OCI-LY3 (cell line): ENCODE measurements at regions not wholly inside any gene's neighbourhood (a gene's known extent, or its start where the extent isn't known, plus 50 kb on each side); places are given as distances from the start of the nearest gene placed in this dataset.

Experiments
- H2AFZ ChIP-seq: fragments of 200-600, 300-600 bp; shearing (Covaris generic); 2 replicates; pipeline ENCODE4 v1.6.0; 2014; ENCODE audit warnings: antibody characterized with exemption, low read depth, low read length
- H3K27ac ChIP-seq: fragments of 200-600, 300-600 bp; sonication (generic); 2 replicates; pipeline ENCODE4 v1.5.1; 2014; ENCODE audit warnings: mild to moderate bottlenecking, low read length, moderate library complexity, mixed read lengths
- H3K27me3 ChIP-seq: fragments of 200-600, 300-600 bp; sonication (generic); 2 replicates; pipeline ENCODE4 v1.6.1; 2014; ENCODE audit warnings: low read depth, low read length, mixed read lengths
- H3K36me3 ChIP-seq: fragments of 200-600, 300-600 bp; sonication (generic); replicated peaks from 2 replicates; pipeline ENCODE3; 2014; ENCODE audit warnings: low read depth, low read length, mixed read lengths
- H3K4me1 ChIP-seq: fragments of 300-600, 200-600 bp; sonication (generic); 2 replicates; pipeline ENCODE4 v1.6.1; 2014; ENCODE audit warnings: low read length, mixed read lengths
- H3K4me2 ChIP-seq: fragments of 200-600, 300-600 bp; sonication (generic); 2 replicates; pipeline ENCODE4 v1.6.1; 2014; ENCODE audit warnings: low read length, mixed read lengths
- H3K4me3 ChIP-seq: fragments of 300-600, 200-600 bp; sonication (generic); 2 replicates; pipeline ENCODE4 v1.5.1; 2014; ENCODE audit warnings: antibody characterized with exemption, mild to moderate bottlenecking, low read length, moderate library complexity
- H3K79me2 ChIP-seq: fragments of 300-600, 200-600 bp; shearing (Covaris generic); 2 replicates; pipeline ENCODE4 v1.6.1; 2014; ENCODE audit warnings: mild to moderate bottlenecking, low read length, mixed read lengths
- H3K9ac ChIP-seq: fragments of 300-600, 200-600 bp; shearing (Covaris generic); 2 replicates; pipeline ENCODE4 v1.6.0; 2014; ENCODE audit warnings: mild to moderate bottlenecking, low read length, moderate library complexity
- H3K9me3 ChIP-seq: fragments of 200-600, 300-600 bp; shearing (Covaris generic); 2 replicates; pipeline ENCODE4 v1.6.1; 2014; ENCODE audit warnings: low read length, mixed read lengths; ENCODE audit not compliant: insufficient read depth
- H4K20me1 ChIP-seq: fragments of 200-600, 300-600 bp; sonication (generic); 2 replicates; pipeline ENCODE4 v1.6.1; 2016; ENCODE audit warnings: low read length, mixed read lengths; ENCODE audit not compliant: insufficient read depth
- CTCF ChIP-seq: fragments of 200-600, 300-600 bp; sonication (generic); IDR thresholded peaks from 2 replicates; pipeline ENCODE4 v1.5.1; 2014; ENCODE audit warnings: antibody characterized with exemption, low read length, low read depth
- EZH2phosphoT487 ChIP-seq: fragments of 200-600 bp; shearing (Covaris generic); IDR thresholded peaks from 2 replicates; pipeline ENCODE4 v1.6.1; 2018; ENCODE audit warnings: antibody characterized with exemption, mixed run types, low read depth

- TF ChIP-seq EZH2phosphoT487, result no peak
- TF ChIP-seq CTCF, result no peak
- Histone ChIP-seq H3K4me1 (peaks cover 4% of the 10 kb centered on the region), H2AFZ (no peak overlapping the region)
These were observed 144.1 kb downstream of the MRPL14 start for GRCh38 chr6:43983191-43983590.

GRCh38 chr6:43982084-43982625, 145.1 kb downstream of the MRPL14 start:
- TF ChIP-seq CTCF, result no peak
- no peak for TF ChIP-seq EZH2phosphoT487
- H3K9me3 ChIP-seq, result no peaks in the 10 kb centered on the region
- H3K4me2 ChIP-seq, result no peak overlapping the region
- no peak overlapping the region for H3K9ac ChIP-seq
- peaks cover 14% of the 10 kb centered on the region for H3K4me1 ChIP-seq
- H3K36me3 ChIP-seq, result no peaks in the 10 kb centered on the region
- H3K79me2 ChIP-seq, result no peaks in the 10 kb centered on the region
- H3K27me3 ChIP-seq, result peaks cover 8% of the 10 kb centered on the region
- H2AFZ ChIP-seq, result no peak overlapping the region
- no peak overlapping the region for H3K27ac ChIP-seq
- no peaks in the 10 kb centered on the region for H4K20me1 ChIP-seq
- no peak overlapping the region for H3K4me3 ChIP-seq

More at GRCh38 chr6:43983191-43983590, 144.1 kb downstream of the MRPL14 start:
- Histone ChIP-seq H3K27ac (no peak overlapping the region), H3K36me3 (no peaks in the 10 kb centered on the region), H3K27me3 (peaks cover 8% of the 10 kb centered on the region), H3K4me3 (no peak overlapping the region), H3K9me3 (no peaks in the 10 kb centered on the region), H3K4me2 (no peak overlapping the region), H3K79me2 (no peaks in the 10 kb centered on the region), H3K9ac (no peak overlapping the region), H4K20me1 (no peaks in the 10 kb centered on the region)

DNA sequence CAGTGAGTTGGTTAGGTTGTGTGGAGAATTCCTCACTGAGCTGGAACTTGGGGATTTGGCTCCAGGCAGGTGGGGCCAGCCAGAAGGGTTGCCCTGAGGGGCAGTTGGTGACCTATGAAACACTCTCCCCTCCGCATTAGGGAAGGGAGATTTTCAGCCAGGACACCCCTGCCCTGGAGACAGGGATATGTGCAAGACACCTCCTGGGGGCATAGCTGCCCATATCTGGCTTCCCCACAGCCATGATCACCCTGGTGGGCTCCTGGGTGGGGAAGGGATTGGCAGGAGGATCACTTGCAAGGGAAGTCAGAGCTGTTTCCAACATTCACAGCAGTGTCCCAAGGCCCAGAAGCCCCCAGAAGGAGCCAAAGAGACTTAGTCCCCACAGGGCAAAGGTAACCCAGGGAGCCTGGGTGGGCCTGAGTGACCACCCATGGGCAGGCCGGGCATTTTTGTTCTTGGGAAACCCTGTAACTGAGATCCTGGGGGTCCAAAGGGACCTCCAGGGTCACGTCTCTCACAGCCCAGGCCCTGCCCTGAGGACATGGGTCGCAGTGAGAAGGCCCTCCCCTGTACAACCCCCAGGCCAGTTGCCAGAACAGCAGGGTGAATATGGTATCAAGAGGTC, 145.8 kb downstream of the MRPL14 start:
- no peak for TF ChIP-seq CTCF
- TF ChIP-seq EZH2phosphoT487, result no peak
- H2AFZ ChIP-seq, result no peak overlapping the region
- peaks cover 17% of the 10 kb centered on the region for H3K4me1 ChIP-seq
- H3K4me3 ChIP-seq, result no peak overlapping the region
- no peaks in the 10 kb centered on the region for H3K79me2 ChIP-seq
- H3K27me3 ChIP-seq, result peaks cover 4% of the 10 kb centered on the region
- H3K9me3 ChIP-seq, result peaks cover under 1% of the 10 kb centered on the region; the same call in 1 of the 2 replicates
- H4K20me1 ChIP-seq, result no peaks in the 10 kb centered on the region
- no peak overlapping the region for H3K9ac ChIP-seq
- no peaks in the 10 kb centered on the region for H3K36me3 ChIP-seq
- no peak overlapping the region for H3K27ac ChIP-seq
- H3K4me2 ChIP-seq, result no peak overlapping the region

- no peak for TF ChIP-seq EZH2phosphoT487
- TF ChIP-seq CTCF, result no peak
These were observed 147.1 kb downstream of the MRPL14 start for GRCh38 chr6:43980004-43980795.

More at GRCh38 chr6:43980004-43980795, 147.1 kb downstream of the MRPL14 start:
- no peaks in the 10 kb centered on the region for H3K79me2 ChIP-seq
- no peak overlapping the region for H3K4me2 ChIP-seq
- peaks cover 12% of the 10 kb centered on the region; the same call in 1 of the 2 replicates for H3K27me3 ChIP-seq
- no peaks in the 10 kb centered on the region for H3K36me3 ChIP-seq
- H3K4me3 ChIP-seq, result no peak overlapping the region
- no peak overlapping the region for H3K9ac ChIP-seq
- H3K9me3 ChIP-seq, result peaks cover 9% of the 10 kb centered on the region
- peaks cover 17% of the 10 kb centered on the region for H3K4me1 ChIP-seq
- H4K20me1 ChIP-seq, result no peaks in the 10 kb centered on the region
- no peak overlapping the region for H2AFZ ChIP-seq
- no peak overlapping the region for H3K27ac ChIP-seq
